OCI-LY3 (cell line): ENCODE measurements at regions not wholly inside any gene's neighbourhood (a gene's known extent, or its start where the extent isn't known, plus 50 kb on each side); places are given as distances from the start of the nearest gene placed in this dataset.

Experiments used
- H2AFZ ChIP-seq: fragments of 200-600, 300-600 bp; shearing (Covaris generic); 2 replicates; pipeline ENCODE4 v1.6.0; 2014; ENCODE audit warnings: antibody characterized with exemption, low read depth, low read length
- H3K27ac ChIP-seq: fragments of 200-600, 300-600 bp; sonication (generic); 2 replicates; pipeline ENCODE4 v1.5.1; 2014; ENCODE audit warnings: mild to moderate bottlenecking, low read length, moderate library complexity, mixed read lengths
- H3K27me3 ChIP-seq: fragments of 200-600, 300-600 bp; sonication (generic); 2 replicates; pipeline ENCODE4 v1.6.1; 2014; ENCODE audit warnings: low read depth, low read length, mixed read lengths
- H3K36me3 ChIP-seq: fragments of 200-600, 300-600 bp; sonication (generic); replicated peaks from 2 replicates; pipeline ENCODE3; 2014; ENCODE audit warnings: low read depth, low read length, mixed read lengths
- H3K4me1 ChIP-seq: fragments of 300-600, 200-600 bp; sonication (generic); 2 replicates; pipeline ENCODE4 v1.6.1; 2014; ENCODE audit warnings: low read length, mixed read lengths
- H3K4me2 ChIP-seq: fragments of 200-600, 300-600 bp; sonication (generic); 2 replicates; pipeline ENCODE4 v1.6.1; 2014; ENCODE audit warnings: low read length, mixed read lengths
- H3K4me3 ChIP-seq: fragments of 300-600, 200-600 bp; sonication (generic); 2 replicates; pipeline ENCODE4 v1.5.1; 2014; ENCODE audit warnings: antibody characterized with exemption, mild to moderate bottlenecking, low read length, moderate library complexity
- H3K79me2 ChIP-seq: fragments of 300-600, 200-600 bp; shearing (Covaris generic); 2 replicates; pipeline ENCODE4 v1.6.1; 2014; ENCODE audit warnings: mild to moderate bottlenecking, low read length, mixed read lengths
- H3K9ac ChIP-seq: fragments of 300-600, 200-600 bp; shearing (Covaris generic); 2 replicates; pipeline ENCODE4 v1.6.0; 2014; ENCODE audit warnings: mild to moderate bottlenecking, low read length, moderate library complexity
- H3K9me3 ChIP-seq: fragments of 200-600, 300-600 bp; shearing (Covaris generic); 2 replicates; pipeline ENCODE4 v1.6.1; 2014; ENCODE audit warnings: low read length, mixed read lengths; ENCODE audit not compliant: insufficient read depth
- H4K20me1 ChIP-seq: fragments of 200-600, 300-600 bp; sonication (generic); 2 replicates; pipeline ENCODE4 v1.6.1; 2016; ENCODE audit warnings: low read length, mixed read lengths; ENCODE audit not compliant: insufficient read depth
- CTCF ChIP-seq: fragments of 200-600, 300-600 bp; sonication (generic); IDR thresholded peaks from 2 replicates; pipeline ENCODE4 v1.5.1; 2014; ENCODE audit warnings: antibody characterized with exemption, low read length, low read depth
- EZH2phosphoT487 ChIP-seq: fragments of 200-600 bp; shearing (Covaris generic); IDR thresholded peaks from 2 replicates; pipeline ENCODE4 v1.6.1; 2018; ENCODE audit warnings: antibody characterized with exemption, mixed run types, low read depth

- H3K36me3 ChIP-seq, result no peaks in the 10 kb centered on the region
- H3K4me1 ChIP-seq, result peaks cover 21% of the 10 kb centered on the region
- H3K79me2 ChIP-seq, result no peaks in the 10 kb centered on the region
- no peaks in the 10 kb centered on the region for H3K9me3 ChIP-seq
- peak overlapping the region; percentile 74 for H3K4me2 ChIP-seq
- TF ChIP-seq CTCF (no peak), EZH2phosphoT487 (no peak)
- H3K27me3 ChIP-seq, result no peaks in the 10 kb centered on the region
- no peak overlapping the region for H2AFZ ChIP-seq
- peak overlapping the region; percentile 47 for H3K4me3 ChIP-seq
- H3K9ac ChIP-seq, result peak overlapping the region; percentile 17; the same call in 1 of the 2 replicates
- H4K20me1 ChIP-seq, result no peaks in the 10 kb centered on the region
- H3K27ac ChIP-seq, result no peak overlapping the region
These were observed 146.9 kb upstream of the SGK1 start for GRCh38 chr6:134464690-134465411.

DNA sequence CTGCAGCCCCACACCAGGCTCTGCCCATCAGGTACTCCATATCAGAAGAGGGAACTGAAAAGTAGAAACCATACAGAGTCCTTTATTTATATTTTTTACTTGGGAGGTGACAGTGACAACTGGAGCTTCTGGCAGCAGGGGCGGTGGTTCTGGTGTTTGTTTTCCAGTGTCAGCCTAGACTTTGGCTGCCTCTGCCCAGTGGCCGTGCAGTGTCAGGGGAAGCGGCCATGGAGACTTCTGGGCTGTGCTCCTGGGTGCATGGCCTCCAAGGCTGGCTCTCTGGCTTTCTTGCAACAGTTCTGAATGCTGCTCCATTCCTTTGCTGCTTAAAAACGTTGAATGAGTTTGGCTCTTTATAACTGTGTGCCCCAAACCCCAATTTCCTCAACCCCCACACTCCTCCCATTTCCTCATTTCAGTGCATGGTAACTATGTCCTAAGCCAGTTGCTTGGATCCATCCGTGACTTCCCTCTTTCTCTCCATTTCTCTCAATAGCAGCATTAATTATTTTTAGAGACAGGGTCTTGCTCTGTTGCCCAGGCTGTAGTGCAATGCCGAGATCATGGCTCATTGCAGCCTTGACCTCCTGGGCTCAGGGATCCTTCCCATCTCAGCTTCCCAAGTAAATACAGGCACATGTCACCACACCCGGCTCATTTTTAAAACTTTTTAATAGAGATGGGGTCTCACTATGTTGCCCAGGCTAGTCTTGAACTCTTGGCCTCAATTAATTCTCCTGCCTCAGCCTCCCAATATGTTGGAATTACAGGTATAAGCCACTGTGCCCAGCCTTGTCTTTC lies 141.1 kb upstream of the SGK1 start:
- Histone ChIP-seq H3K36me3 (no peaks in the 10 kb centered on the region), H3K4me3 (no peak overlapping the region), H3K9me3 (no peaks in the 10 kb centered on the region), H3K27me3 (no peaks in the 10 kb centered on the region), H4K20me1 (no peaks in the 10 kb centered on the region), H2AFZ (peak overlapping the region; percentile 87), H3K79me2 (no peaks in the 10 kb centered on the region), H3K4me1 (peaks cover 30% of the 10 kb centered on the region), H3K27ac (no peak overlapping the region), H3K9ac (no peak overlapping the region), H3K4me2 (no peak overlapping the region; the same call in 1 of the 2 replicates)
- TF ChIP-seq EZH2phosphoT487, result no peak
- no peak for TF ChIP-seq CTCF

- Histone ChIP-seq H3K4me2 (no peak overlapping the region), H2AFZ (peak overlapping the region; percentile 10; the same call in 1 of the 2 replicates), H3K27ac (no peak overlapping the region), H3K27me3 (no peaks in the 10 kb centered on the region), H3K4me3 (no peak overlapping the region), H3K79me2 (no peaks in the 10 kb centered on the region), H3K4me1 (peaks cover 23% of the 10 kb centered on the region), H4K20me1 (no peaks in the 10 kb centered on the region), H3K9me3 (no peaks in the 10 kb centered on the region), H3K9ac (no peak overlapping the region), H3K36me3 (no peaks in the 10 kb centered on the region)
- TF ChIP-seq CTCF (peak; percentile 38), EZH2phosphoT487 (no peak)
These were observed 140.0 kb upstream of the SGK1 start for GRCh38 chr6:134457941-134458340.

DNA sequence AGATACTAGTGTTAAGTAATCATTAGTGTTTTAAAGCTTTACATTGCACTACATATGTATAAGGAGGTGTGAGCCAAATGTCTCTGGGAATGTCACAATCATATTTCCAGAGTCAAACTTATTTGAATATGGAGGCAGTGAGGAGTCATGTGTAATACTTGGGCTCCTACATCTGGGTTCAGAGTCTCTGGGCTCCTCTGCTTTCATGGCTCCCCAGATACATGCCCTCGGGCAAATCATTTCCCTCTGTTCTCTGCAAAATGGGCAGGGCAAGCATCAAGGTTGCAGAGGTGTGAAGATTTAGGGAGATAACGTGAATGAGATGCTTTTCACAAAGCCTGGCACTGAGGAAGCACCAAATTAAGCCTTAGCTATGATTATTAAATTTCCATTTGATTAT lies 138.3 kb upstream of the SGK1 start:
- H3K9me3 ChIP-seq, result no peaks in the 10 kb centered on the region
- H3K27me3 ChIP-seq, result no peaks in the 10 kb centered on the region
- no peak overlapping the region for H2AFZ ChIP-seq
- no peaks in the 10 kb centered on the region for H3K36me3 ChIP-seq
- H3K27ac ChIP-seq, result no peak overlapping the region
- TF ChIP-seq CTCF, result no peak
- TF ChIP-seq EZH2phosphoT487, result no peak
- H3K4me3 ChIP-seq, result no peak overlapping the region
- no peak overlapping the region for H3K9ac ChIP-seq
- H3K4me2 ChIP-seq, result no peak overlapping the region
- no peaks in the 10 kb centered on the region for H4K20me1 ChIP-seq
- H3K79me2 ChIP-seq, result no peaks in the 10 kb centered on the region
- peaks cover 29% of the 10 kb centered on the region for H3K4me1 ChIP-seq
